Activated CD8-positive, alpha-beta memory T cell treated with anti-CD3 and anti-CD28 coated beads for 48 hours (primary cell): ENCODE measurements at regions not wholly inside any gene's neighbourhood (a gene's known extent, or its start where the extent isn't known, plus 50 kb on each side); places are given as distances from the start of the nearest gene placed in this dataset.
"Not testable (repeated sequence)": the region's sequence is repeated elsewhere in the genome, so short reads cannot be mapped to it uniquely, and the experiment has no call there.

Experiments used
- DNase-seq, 3 experiments: peaks; one replicate each; pipeline ENCODE4 v3.0.0-alpha.2; 2020; ENCODE audit warnings: low read depth in 2 of 3, low spot score in 2 of 3

DNA sequence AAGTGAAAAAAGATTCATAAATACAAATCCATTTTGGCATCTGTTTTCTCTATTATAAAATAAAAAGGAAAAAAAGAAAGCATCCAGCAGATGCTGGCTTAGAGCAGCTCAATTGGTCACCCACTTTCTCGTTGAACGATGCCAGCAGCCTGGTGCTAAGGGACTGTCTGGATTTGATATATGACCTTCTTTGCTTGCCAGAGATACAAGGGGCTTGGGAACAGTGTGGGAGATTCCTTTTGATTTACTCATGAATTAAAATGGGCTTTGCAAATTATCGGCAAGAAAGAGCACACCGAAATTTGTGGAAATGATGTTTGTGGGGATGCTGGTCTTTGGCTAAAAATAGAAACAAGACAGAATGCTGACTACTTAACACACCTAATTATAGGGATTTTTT lies 210.3 kb upstream of the STT3B start:
- no peak for DNase-seq

DNA sequence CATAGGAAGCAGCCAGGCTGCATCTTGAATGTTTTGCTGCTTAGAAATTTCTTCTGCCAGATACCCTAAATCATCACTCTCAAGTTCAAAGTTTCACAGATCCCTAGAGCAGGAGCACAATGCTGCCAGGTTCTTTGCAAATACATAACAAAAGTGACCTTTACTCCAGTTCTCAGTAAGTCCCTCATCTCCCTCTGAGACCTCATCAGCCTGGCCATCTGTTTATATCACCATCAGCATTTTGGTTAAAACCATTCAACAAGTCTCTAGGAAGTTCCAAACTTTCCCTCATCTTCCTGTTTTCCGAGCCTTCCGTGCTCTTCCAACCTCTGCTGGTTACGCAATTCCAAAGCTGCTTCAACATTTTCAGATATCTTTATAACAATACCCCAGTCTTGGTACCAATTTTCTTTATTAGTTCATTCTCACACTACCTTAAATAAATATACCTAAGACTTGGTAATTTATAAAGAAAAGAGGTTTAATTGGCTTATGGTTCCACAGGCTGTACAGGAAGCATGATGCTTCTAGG lies 204.8 kb upstream of the STT3B start:
- not testable (repeated sequence) for DNase-seq

DNA sequence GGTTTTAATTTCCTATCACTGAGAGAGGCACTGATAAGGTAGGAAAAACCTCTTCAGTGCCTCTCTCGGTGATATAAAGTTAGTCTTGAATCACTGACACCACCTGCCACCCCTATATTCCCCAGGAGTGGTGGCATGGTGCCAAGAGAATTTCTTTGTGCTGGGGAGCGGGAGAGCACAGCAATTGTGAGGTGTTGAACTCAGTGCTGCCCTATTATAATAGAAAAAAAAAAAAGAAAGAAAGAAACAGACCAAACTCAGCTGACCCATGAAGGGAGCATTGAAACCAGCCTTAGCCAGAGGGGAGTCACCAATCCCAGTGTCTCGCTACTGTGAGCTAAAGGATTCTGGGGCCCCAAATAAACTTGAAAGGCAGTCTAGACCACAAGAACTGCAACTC lies 201.4 kb upstream of the STT3B start:
- DNase-seq, result no peak

DNA sequence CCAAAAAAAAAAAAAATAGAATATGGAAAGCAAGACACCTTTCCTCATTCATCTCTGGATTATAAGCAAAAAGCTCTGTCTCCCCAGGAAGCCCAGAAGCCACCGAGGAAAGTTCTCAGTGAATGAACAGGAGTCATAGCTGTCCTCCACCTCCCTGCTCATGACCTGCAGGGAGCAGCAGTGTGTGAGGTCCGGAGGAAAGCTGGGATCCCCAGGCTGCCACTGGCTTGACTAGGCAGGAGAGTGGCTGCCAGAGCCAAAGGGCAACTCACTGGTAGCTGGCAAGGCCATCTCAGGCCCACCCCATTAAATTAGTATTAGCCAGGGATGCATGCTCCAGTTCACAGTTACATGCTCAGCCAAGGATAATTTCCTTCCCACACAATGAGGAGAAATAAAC lies 191.6 kb upstream of the STT3B start:
- no peak for DNase-seq

DNA sequence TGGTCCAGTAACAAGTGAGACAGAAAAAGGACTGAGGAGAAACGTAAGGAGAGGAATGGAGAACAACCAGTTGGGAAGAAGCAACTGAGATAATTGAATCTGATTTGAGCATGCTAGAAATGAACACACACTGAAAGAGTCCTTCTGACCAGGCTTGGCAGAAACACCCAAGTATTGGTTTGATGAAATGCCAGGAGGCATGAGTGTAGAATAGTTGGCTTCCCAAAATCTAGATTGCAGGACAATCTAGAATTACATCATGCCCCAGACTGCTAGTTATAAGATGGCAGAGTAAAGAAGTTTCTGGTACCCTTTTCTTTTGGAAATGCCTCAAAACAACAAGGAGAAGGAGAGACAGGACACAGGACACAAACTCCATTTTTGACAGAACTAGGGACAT lies 189.7 kb upstream of the STT3B start:
- no peak for DNase-seq

DNA sequence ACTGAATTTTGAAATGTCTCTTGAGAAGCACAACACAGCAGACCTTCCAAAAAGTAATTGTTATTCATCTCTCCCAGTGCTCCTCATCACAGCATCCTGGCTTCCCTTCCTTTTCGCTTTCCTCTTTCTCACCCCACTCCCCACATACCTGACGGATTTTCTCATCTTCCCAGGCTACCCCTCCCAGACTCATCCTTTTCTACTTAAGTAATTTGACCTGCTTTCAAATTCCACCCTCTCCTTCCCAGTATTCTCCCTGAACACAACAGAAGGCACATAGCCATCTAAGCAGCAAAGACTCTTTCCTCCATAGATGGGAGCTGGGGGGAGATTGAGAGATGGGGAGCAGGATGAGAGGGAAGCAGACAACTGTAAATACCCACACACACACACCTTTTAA lies 187.1 kb upstream of the STT3B start:
- no peak for DNase-seq

DNA sequence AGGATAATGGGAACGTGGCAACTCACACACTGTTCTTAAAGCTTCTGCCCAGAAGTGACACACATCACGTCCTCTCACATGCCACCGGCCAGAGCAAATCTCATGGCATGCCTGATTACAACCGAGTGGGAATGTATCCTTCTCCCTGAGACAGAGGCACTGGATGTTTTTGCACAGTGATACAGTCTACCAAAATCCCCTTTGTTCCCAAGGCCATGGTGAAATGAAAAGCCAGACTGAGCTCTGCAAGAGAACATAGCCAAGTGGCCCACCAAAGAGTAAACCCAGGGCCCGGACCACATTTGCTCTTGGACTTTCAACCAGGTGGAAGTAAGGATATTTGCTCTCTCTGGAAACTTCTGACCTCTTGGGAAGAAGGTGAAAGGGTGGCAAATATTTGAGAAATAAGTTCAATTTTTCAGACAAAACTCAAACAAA lies 186.2 kb upstream of the STT3B start:
- DNase-seq, result no peak

DNA sequence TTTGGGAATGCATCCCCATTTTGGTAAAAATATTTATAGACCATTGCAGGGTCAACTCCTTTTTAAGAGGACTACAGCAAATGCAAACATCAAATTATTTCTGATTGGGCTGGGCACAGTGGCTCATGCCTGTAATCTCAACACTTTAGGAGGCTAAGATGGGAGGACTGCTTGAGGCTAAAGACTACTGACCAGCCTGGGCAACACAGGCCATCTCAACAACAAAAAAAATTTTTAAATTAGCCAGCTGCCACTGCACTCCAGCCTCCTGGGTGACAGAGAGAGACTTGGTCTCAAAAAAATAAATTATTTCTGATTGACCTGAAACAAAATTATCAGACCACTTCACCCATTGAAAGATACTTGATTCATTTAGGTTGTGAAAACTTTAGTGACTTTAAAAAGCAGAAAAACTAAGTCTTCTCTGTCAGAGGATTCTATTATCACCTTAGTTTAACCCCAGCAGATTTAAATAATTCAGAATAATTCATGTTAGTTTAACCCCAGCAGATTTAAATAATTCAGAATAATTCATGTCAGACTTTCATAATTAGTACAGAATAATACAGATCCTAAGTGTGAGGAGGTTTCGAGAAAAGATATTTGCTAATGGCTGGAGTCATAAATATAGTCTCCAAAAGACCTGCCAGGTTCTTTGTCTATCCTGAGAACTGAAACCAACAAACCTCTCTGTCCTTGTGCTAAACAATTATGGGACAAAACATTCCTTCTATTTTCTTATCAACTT lies 183.6 kb upstream of the STT3B start:
- no peak for DNase-seq

DNA sequence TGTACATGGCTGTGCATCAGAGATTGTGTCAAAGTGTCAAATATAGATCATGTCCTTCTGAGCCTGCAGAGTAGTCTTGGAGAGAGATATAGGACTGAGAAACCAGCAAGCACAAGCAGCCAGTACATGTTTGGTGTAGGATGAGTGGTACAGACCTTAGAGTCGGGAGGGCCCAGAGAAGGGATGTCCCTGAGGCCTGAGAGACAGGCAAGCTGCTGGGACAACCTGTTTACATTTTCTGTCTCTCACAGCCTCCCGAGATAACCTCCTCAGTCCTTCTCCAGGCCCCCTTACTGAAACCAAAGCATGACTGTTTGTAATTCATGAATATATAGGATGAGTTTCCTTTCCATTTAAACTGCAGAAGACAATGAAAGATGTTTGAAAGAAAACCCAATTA lies 182.4 kb upstream of the STT3B start:
- DNase-seq, result no peak

DNA sequence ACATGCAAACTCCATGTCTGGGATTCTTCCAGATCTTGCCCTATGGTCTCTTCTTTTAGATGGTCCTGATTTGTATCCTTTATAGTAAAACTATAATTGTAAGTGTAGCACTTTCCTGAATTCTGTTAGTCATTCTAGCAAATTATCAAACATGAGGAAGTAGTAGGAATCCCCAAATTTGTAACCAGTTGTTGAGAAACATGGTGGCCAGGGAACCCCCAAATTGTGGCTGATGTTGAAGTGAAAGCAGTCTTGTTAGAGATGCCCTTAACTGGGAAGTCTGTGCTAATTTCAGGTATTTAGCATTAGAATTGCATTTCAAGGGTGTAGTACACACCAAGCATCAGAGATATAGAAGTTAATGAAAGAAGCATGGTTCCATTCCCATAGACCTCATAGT lies 180.4 kb upstream of the STT3B start:
- no peak for DNase-seq

DNA sequence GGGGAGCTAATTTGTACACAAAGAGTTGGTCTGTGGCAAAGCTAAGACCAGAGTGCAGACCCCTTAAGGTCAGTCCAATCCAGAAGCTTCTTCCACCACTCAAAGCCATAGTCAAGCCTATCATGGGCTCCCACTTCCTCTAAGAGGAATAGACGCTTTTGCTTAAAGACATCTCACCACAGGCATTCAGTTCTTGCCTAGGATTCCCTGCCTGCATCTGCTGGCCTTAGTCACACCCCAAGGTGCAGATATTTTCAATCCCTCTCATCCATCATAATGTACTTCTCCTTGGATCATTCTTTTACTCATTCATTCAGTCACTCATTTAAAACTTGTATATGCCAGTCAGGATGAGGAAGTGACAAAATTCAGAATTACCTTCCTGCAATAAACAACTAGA lies 179.6 kb upstream of the STT3B start:
- no peak for DNase-seq

DNA sequence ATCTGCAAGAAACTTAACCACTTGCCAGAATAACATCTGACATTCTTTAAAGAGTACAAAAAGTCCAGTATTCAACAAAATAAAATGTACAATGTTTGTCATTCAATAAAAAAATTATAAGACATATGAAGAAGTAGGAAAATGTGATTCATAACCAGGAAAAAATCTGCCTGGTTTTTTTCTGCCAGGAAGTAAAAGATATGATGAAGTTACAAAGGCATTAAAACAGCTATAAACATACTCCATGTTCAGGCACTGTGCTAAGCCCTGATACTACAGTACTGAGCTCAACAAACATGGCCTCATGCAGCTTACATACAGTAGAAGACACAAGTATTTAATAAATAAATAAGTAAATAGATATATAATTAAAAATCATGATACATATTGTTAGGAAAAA lies 178.4 kb upstream of the STT3B start:
- DNase-seq, result no peak

DNA sequence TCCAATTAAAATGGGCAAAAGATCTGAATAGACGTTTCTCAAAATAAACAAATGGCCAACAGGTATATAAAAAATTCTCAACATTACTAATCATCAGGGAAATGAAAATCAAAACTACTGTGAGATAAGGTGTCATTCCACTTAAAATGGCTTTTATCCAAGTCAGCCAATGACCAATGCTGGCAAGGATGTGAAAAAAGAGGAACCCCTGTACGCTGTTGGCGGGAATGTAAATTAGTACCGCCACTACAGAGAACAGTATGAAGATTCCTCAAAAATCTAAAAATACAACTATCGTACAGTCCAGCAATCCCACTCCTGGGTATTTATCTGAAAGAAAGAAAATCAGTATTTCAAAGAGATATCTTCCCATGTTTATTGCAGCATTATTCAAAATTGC lies 176.9 kb upstream of the STT3B start:
- no peak for DNase-seq

DNA sequence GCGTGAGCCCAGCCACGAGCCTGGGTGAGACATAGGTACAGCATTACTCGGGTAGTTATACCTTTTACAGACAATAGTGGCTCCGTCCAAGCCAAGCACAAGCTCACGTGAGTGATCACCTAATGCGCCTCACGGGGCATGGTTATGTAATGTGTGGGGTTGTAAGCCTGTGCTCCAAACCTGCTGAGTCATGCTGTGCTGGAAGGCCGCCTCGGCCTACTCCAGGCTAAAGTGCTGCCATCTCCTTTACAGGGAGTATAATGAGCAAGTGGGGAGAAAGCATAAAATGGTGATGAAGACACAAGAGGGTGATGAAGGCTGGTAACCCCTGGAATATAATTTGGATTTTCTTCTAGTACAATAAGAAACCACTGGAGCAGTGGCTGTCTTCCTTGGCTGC lies 175.8 kb upstream of the STT3B start:
- DNase-seq, result no peak

DNA sequence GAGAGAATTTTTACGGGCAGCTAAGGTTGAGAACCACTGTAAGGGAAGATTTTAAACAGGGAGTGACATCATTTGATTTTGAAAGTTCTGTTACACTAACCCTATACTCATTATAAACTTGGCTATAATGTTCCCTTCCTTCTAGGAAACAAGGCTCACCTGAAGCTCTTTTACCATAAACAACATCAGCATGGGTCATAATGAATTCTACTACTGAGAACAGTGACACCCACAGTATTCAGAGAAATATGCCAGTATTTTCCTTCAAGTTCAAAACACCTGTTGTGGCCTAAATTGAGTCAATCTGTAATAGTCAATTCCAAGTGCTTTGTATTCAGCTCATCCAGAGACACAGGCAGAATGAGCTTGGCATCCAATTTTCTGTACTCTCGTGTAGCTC lies 175.3 kb upstream of the STT3B start:
- DNase-seq, result no peak

DNA sequence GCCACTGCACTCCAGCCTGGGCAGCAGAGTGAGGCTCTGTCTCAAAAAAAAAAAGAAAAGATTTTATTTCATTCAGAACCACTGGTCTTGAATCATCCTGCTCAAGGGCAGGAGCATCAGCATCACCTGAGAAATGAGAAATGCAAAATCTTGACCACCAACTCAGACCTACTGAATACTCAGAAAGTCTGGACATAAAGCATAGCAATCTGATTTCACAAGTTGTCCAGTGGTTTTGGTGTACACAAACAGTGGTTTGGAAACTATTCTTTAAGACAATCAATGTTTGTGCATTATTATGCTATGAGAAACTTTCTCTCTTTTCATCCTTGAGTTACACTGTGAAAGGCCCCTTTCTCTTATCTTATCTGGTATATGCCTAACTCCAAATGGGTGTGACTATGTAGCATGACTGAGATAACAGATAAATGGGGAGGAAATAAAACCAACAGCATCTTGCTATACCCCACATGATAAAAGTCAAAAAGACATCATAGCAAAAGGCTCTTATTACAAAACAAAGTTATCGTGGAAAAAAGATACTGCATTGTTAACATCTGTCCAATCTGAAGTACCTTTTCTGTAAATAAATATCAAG lies 174.2 kb upstream of the STT3B start:
- DNase-seq, result no peak

DNA sequence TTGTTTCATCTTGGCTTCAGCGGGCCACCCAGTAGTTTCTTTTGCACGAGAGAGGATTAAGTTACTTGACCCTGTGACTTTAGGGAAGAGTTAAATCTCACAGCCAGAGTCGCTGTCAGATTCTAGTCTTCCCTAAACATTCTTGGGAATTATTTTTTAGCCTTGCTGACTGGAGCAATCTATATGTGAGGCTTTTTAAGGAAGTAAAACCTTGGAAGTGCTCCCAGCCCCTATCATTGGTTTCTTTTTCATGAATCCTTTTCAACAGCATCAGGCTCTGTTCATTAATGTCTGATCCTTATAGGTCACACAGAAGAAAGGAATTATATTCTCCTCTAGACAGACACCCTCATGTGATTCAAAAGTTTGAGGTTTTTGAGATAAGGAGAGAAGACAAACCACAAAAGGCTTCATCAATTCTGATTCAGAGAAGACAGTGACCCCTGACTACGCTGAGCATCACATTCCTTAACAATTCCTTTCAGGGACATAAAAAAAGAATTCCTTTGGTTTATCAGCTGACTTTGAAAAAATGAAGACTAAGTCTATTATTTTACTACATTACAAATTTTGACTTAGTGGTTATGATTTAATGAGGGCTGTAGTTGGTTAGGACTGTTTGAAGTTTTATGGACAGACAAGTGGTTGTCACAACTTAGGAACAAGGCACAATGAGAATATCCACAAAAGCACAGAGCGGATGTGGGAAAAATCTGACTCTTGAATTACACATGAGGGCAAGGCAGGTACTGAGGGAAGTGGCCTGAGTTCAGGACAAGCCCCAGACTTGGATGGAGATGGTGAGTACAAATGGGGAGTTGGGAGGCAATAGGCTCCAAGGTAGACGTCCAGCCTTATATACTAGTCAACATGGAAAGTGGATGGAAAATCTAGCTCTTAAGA lies 171.1 kb upstream of the STT3B start:
- DNase-seq, result no peak

DNA sequence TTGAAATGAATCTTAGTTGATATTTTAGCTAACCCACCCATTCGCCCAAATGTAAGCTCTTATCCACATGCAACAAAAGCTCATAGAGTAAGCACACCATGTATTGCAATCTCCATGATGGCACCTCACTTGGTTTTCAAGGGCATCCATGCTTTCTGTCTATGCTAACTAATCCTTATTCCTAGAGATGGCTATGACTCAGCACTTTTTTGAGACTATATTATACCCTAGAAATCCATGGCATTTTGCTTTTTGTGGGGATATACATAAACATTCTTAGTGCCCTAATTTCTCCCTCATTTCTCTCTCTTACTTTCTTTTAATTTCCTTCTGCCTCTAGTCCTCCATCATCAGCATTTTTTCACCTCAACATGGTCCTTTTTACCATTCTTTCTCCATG lies 168.5 kb upstream of the STT3B start:
- DNase-seq, result no peak

DNA sequence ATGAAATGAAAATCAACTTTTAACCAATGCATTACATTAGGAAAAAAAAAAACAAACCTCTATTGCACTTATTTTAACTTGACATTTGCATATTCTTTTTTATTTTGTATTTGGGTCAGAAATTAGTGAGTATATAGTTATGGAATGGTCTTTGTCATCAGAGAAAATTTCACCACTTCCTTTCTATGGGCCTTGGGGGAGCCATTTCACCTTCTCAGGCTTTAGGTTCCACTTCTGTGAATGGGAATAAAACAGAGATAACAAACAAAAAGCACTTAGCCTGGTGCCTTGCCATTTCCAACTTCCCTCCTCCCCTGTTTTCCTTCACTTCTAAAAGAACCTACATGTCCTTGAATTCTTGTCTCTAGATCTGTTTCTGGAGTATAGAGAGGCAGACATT lies 168.0 kb upstream of the STT3B start:
- DNase-seq, result no peak

DNA sequence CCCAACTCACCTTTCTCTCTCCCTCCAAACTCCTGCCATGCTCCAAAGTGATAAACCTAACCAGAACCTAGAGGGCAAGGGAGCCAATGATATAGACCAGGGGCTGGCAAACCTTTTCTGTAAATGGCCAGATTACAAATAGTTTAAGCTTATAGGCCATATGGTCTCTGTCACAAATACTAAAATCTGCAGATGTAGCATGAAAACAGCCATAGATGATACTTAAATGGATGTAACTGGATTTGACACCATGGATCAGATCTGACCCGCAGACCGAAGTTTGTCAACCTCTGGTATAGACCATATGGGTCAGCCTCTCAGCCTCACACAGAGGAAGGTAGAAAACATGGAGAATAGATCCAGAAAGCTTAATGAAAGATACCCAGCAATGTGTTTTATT lies 165.2 kb upstream of the STT3B start:
- DNase-seq, result no peak

DNA sequence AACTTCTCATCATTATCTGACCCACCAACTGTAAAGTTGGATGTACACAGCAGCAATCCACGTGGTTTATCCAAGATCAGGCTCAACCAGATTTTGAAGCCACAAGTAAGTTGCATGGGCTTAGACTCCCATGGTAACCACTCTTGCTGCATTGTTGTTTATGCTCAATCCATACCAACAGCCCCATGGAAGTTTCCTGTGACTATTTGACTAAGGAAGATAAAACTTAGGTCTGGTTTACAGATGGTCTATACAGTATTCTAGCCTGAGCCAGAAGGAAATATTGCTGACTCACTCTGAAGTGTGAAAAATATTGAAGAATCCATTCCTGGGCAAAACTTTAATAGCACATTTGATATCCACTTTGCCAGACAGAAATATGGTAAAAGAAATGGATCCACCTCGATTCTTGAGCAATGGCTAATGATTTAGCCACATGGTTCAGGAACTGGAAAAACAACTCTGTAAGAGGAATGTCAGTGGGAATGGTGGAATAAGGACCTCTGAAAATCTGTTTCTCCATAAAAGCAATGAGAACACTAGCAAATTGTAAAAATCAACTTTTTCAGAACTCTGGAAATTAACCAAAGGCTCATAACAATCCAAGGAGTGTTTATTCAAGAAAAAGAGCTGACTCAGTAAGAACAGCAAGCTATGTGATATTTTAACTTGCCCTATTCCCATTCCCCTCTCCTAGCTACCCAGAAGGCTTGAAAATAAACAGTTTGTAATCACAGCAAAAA lies 162.9 kb upstream of the STT3B start:
- no peak for DNase-seq
